ENCODE measurements at regions not wholly inside any gene's neighbourhood (a gene's known extent, or its start where the extent isn't known, plus 50 kb on each side); places are given as distances from the start of the nearest gene placed in this dataset.
"Not testable (repeated sequence)": the region's sequence is repeated elsewhere in the genome, so short reads cannot be mapped to it uniquely, and the experiment has no call there.

DNA sequence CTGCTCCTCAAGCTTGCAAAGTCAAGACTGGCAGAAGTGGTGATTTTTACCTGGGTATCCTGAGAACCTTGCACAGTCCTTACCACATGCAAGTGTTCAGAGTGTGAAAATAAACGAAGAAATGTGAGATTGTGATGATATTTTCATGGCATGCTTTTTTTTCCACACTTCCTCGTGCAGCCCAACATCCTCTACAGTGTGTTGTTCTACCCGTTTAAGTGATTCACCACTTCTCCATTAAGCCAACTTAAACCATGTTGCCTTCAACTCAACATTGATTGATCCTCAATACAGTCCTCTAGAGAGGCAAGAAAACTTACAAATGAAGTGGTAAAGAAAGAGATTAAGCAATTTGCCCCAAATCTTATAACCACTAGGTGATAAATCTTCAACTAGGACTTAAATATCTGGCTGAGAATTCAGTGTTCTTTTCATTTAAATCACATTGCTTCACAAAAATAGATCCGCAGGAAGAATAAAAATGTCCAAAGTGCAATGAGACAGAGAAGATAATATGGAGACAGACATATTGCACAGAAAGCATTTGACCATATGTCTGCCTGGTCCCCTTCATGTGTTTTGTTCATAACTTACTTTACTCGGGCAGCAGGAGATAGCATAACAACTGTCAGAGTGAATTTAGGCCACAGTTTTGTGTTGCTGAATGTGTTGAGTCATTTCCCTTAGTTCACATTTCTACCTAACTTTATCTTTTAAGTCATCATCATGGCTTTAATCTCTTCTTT lies 75.8 kb upstream of the PARP8 start:
- DNase-seq, result not testable (repeated sequence)

DNA sequence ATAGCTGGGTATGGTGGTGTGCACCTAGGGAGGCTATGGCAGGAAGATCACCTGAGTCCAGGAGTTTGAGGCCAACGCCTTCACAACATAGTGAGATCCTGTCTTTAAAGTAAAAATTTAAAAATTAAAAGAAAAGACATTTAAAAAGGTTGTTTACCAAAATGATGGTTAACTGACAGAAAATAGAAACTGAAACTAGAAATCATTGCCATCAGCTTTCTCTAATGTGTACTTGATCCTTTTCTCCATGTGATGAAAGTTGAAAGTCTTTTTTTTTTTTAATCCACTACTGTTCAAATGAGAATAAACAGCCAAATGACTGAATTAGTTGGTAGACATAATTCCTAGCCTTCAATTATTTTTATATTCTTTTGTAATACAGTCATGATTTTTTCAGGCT lies 75.1 kb upstream of the PARP8 start:
- not testable (repeated sequence) for DNase-seq

DNA sequence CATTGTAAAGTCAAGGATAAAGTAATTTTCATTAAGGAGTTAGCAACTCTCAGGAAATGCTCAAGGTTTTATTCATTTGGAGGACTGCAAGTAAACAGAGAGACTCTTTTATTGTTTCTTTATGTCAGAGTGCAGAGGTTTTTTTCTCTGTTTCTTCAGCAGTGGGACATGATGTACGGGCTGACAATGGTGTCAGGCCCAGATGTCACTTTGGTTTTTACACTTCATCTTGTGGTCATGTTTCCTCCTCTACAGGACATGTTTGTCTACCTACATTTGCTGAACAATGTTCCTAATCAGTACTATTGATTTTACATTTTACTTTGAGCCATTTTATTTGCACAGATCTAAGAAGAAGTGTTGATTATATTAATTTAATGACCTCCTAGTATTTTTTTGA lies 72.8 kb upstream of the PARP8 start:
- DNase-seq, result no peak

DNA sequence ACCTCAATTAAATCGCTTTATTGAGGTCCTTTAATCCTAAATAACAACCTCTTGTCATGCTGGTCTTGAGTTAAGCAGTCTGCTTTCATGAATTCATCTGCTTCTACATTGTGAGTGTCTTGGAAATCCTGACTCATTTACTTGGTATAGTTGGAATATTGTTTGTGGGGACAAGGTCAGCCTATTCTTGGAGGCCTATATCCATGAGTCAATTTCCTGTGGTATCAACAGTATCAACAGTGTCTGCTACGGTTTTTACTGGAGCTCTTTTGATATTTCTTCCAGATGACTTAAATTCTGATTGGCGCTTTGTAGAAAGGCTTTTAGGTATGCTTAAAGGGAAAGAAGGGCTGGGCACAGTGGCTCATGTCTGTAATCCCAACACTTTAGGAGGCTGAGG lies 71.2 kb upstream of the PARP8 start:
- DNase-seq, result peak; percentile 90

DNA sequence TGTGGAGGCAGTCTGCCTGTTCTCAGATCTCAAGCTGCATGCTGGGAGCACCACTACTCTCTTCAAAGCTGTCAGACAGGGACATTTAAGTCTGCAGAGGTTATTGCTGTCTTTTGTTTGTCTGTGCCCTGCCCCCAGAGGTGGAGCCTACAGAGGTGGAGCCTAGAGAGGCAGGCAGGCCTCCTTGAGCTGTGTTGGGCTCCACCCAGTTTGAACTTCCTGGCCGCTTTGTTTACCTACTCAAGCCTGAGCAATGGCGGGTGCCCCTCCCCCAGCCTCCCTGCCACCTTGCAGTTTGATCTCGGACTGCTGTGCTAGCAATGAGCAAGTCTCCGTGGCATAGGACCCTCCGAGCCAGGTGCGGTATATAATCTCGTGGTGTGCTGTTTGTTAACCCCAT lies 64.9 kb upstream of the PARP8 start:
- not testable (repeated sequence) for DNase-seq

DNA sequence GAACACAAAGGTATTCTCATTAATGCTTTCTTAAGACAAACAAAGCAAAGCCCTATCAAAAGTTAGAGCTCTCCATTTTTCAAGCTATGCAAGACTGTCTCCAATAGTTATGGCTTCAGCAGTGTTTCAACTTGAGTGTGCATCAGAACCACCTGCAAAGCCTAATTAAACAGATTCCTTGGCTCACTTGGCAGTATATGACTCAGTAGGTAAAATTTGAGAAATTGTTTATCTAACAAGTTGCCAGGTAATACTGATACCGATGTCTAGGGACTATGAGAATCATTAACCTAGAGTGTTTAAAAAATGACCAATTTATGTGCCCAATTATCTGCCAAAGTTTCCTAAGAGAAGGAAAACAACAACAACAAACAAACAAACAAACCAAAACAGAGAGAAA lies 60.3 kb upstream of the PARP8 start:
- no peak for DNase-seq

DNA sequence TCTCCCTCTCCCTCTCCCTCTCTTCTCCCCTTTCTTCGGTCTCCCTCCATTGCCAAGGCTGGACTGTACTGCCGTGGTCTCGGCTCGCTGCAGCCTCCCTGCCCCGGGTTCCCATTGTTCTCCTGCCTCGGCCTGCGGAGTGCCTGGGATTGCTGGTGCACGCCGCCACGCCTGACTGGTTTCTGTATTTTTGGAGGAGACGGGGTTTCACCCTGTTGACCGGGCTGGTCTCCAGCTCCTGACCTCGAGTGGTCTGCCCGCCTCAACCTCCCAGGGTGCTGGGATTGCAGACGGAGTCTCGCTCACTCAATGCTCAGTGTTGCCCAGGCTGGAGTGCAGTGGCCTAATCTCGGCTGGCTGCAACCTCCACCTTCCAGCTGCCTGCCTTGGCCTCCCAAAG lies 59.0 kb upstream of the PARP8 start:
- DNase-seq, result not testable (repeated sequence)

DNA sequence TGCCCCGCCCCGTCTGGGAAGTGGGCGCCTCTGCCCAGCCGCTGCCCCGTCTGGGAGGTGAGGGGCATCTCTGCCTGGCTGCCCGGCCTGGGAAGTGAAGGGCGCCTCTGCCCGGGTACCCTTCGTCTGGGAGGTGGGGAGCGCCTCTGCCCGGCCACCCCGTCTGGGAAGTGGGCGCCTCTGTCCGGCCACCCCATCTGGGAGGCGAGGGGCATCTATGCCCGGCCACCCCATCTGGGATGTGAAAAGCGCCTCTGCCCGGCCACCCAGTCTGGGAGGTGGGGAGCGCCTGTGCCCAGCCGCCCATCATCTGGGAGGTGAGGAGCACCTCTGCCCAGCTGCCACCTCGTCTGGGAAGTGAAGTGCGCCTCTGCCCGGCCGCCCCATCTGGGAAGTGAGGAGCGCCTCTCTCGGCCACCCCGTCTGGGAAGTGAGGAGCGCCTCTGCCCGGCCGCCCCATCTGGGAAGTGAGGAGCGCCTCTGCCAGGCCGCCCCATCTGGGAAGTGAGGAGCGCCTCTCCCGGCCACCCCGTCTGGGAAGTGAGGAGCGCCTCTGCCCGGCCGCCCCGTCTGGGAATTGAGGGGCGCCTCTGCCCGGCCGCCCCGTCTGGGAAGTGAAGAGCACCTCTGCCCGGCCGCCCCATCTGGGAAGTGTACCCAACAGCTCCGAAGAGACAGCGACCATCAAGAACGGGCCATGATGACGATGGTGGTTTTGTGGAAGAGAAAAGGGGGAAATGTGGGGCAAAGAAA lies 58.3 kb upstream of the PARP8 start:
- DNase-seq, result not testable (repeated sequence)

DNA sequence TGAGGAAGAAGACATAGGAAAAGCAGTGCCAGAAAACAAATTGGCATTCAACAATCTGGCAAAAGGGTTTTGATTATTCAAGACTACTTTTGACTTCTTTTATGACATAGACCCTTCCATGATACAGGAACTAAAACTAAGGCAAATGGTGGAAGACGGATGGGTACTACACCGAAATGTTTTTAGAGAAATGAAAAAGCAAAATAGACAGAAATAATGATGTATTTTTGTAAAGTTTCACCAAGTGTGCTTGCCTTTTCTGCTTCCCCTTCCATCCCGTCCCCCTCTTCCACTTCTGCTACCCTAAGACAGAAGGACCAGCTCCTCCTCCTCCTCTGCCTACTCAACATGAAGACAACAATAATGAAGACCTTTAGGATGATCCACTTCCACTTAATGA lies 53.4 kb upstream of the PARP8 start:
- DNase-seq, result not testable (repeated sequence)

All from NCI-H226 (cell line).